HG02623 (cell line): ENCODE measurements at regions not wholly inside any gene's neighbourhood (a gene's known extent, or its start where the extent isn't known, plus 50 kb on each side); places are given as distances from the start of the nearest gene placed in this dataset.
"Not testable (repeated sequence)": the region's sequence is repeated elsewhere in the genome, so short reads cannot be mapped to it uniquely, and the experiment has no call there.

Experiments used
- ATAC-seq: cut with Tn5 transposase; IDR thresholded peaks from one replicate; pipeline ENCODE4 v1.9.1; 2021; ENCODE audit warnings: moderate library complexity; ENCODE audit not compliant: unreplicated experiment

DNA sequence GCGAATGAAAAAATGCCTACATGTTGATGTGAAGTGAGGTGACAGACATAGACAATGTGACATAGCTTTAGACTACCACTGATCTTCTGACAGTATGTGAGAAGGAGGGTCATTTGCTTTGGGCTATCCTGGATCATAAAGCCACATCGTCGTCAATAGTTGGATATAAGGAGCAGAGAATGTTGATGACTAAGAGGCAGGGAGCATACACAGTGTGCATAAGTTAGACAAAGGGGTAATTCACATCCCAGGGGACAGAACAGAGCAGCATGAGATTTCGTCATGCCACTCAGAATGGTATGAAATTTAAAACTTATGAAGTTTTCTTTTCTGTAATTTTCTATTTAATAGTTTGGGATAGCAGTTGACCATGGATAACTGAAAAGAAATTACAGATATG is 403.2 kb downstream of the DSC3 start:
- no peak for ATAC-seq

DNA sequence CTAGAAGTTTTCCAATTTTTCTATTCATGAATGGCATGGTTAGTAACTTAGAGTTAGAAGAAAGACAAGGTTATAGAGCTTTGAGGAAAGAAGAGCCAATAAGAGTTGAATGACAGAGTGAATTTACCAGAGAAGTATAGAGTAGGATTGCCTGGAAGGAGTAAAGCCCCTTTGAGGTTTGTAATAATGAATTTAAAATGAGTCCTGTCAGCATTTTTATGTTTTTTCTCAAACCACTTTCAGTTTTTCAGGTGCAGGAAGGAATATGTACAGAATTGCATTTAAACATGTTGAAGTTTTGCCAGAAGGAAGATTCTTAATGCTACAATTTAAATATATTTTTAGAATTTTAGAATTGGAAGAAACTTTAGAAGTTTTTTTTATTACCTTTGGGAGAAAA is 408.3 kb downstream of the DSC3 start:
- no peak for ATAC-seq

DNA sequence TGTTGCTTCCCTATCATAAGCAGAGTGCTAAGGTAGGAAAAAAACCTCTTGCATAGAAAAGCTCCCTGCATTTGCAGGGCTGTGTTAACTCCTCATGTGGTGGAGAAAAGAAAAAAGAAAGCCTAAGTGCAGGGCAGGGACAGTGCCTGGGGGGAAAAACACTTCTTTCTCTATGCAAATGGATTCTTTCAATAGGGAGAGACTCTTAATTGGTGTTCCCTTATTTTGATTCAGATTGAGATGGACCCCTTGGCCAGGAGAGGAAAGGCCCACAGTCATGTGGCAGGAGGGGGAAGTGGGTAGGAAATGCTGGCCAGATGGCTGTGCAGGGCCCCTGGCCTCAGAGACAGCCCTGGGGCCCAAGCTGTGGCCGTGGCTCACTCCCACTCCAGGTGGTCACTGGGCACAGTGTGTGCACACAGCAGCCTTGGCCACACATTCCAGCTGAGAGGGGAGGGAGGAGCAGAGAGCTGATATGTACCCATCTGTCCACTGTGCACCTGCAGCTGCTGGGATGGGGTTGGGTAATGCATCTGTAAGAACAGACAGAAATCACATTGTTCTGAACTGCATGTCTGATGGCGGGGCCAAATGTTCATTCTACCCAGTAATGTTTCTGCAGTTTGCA is 410.4 kb downstream of the DSC3 start:
- no peak for ATAC-seq

GRCh38 chr18:30625961-30626360 is 416.6 kb downstream of the DSC3 start:
- ATAC-seq, result no peak

DNA sequence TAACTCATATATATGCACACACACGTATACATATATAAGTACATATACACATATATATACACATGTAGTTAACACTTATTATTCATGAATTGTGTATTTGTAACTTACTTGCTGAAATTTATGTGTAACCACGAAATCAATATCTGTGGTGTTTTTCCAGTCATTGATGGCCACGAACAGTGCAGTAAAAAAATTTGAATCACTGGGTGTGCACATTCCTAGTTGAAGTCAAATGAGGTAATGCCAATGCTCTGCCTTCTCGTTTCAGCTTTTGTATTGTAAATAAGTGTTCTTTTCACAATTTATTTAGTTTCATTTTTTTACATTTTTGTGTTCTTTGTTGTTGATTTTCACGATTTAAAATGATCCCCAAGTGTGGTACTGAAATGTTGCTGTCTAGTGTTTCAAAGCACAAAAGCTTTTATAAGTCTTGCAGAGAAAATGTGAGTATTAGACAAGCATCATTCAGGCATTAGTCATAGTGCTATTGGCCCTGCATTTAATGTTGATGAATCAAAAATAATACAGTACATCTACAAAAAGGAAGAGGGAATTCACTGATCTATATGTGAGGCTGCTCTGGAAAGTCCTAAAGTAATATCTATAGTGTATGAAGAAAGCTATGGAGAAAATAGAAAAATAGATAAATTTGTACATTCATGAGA is 419.0 kb downstream of the DSC3 start:
- no peak for ATAC-seq

GRCh38 chr18:30622635-30623034 is 419.9 kb downstream of the DSC3 start:
- no peak for ATAC-seq

- no peak for ATAC-seq
Measured at GRCh38 chr18:30622104-30622503, 420.4 kb downstream of the DSC3 start.

- ATAC-seq, result no peak
Measured at GRCh38 chr18:30618567-30618966, 424.0 kb downstream of the DSC3 start.

DNA sequence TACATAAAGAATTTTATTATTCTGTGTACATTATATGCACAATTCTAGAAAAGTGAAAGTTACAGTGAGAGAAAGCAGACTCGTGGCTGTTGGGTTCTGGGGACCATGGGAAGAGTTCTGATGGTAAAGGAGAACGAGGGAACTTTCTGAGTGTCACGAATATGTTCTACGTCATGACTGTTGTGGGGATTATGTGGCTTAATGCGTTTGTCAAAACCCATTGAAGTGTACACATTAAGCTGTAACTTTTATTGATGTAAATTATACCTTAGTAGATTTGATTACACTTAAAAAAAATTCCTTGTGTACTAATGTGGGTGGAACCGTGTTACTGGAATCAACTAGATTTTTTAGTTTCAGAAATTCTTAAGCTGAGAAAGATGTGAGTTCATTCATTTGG is 426.1 kb downstream of the DSC3 start:
- no peak for ATAC-seq

DNA sequence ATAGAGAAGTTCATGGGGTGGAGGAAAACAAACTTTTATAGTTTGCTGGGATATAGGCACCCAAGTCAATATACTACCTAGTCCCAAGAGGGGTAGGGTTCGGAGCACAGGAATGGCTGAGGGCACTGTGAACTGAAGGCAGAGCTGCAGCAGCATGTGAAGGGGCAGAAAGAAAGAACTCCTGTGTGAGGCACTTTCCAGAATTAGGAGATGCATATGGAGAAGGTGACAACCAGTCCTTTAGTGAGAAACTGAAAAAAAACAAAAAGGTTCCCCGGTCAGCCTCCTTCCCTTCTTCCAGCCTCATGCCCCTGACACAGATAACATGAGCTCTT is 429.1 kb downstream of the DSC3 start:
- ATAC-seq, result no peak

DNA sequence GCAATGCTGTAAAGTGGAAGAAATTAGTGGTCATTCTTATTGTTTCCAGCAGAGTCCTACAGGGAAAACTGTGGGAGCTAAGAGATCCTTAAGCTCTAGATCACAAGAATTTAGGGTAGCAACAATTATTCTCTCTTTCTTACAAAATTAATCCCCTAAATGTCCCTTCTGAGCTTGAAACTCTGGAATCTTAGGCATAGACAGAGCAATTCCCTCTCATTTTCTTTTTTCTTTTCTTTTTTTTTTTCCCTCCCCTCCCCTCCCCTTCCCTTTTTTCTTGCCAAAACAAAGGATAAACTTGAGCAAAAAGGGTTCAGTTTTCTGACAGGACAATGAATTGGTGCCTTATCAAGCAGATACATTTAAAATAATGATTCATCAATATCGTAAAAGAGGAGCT is 441.0 kb downstream of the DSC3 start:
- no peak for ATAC-seq

DNA sequence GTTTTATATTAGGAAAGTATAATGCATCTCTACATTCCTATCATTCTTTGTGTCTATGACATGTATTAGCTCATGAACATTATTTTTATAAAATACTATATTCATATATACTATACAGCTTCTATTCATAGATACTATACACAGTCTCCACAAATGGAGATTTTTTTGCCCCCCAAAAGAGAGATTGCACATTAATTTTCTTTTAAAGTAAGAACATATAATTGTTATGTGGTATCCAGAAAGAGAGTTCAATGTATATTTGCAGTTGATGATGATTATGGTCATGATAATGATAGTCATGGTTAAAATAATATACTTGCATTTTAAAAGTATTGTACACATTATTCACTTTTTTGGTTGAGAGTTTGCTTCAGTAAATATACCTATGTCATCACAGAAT is 445.3 kb downstream of the DSC3 start:
- no peak for ATAC-seq

GRCh38 chr18:30596635-30597034 is 445.9 kb downstream of the DSC3 start:
- no peak for ATAC-seq

- ATAC-seq, result no peak
Measured at GRCh38 chr18:30595942-30596341, 446.6 kb downstream of the DSC3 start.

- ATAC-seq, result not testable (repeated sequence)
Measured at GRCh38 chr18:30594911-30595310, 447.6 kb downstream of the DSC3 start.

DNA sequence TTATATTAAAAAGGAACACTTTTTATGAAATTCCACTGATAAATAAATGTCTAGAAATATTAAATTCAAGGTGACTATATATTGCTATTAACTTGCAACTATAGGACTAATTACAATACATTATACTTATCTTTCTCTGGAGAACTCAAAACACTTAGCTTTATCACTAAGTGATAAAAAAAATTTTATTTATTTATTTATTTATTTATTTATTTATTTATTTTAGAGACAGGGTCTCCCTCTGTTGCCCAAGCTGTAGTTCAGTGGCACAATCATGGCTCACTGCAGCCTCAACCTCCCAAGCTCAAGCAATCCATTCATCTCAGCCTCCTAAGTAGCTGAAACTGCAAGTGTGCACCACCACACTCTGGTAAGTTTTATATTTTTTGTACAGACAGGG is 451.1 kb downstream of the DSC3 start:
- ATAC-seq, result no peak

- ATAC-seq, result no peak
Measured at GRCh38 chr18:30588673-30589164, 453.8 kb downstream of the DSC3 start.

DNA sequence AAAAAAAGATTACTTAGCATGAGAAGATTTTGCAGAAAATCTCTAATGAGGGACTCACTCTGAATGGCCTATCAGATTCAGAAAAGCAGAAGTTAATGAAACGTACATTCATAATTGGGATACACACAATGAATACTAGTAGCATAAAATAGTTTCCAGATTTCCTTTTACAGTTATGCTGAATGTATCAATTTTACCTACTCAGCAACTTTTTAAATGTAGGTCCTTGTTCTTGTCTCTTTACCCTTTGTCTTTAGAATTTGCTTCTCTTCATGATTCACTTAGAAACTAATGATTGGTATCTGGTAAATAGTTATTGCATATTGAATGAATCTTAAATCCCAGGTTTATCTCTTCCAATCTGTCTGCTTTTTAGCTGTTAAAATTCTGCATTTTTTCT is 458.8 kb downstream of the DSC3 start:
- ATAC-seq, result no peak

- no peak for ATAC-seq
Measured at GRCh38 chr18:30582078-30582477, 460.5 kb downstream of the DSC3 start.

DNA sequence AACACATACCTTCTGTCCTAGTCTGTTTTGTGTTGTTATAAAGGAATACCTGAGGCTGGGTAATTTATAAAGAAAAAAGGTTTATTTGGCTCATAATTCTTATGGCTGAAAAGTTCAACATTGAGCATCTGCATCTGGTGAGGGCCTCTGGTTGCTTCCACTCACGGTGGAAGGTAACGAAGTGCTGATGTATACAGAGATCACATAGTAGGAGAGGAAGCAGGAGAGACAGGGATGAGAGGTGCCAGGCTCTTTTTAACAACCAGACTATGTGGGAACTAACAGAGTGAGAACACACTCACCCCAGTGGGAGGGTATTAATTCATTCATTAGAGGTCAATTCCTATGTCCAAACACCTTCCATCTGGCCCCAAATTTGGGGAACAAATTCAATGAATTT is 463.8 kb downstream of the DSC3 start:
- no peak for ATAC-seq

DNA sequence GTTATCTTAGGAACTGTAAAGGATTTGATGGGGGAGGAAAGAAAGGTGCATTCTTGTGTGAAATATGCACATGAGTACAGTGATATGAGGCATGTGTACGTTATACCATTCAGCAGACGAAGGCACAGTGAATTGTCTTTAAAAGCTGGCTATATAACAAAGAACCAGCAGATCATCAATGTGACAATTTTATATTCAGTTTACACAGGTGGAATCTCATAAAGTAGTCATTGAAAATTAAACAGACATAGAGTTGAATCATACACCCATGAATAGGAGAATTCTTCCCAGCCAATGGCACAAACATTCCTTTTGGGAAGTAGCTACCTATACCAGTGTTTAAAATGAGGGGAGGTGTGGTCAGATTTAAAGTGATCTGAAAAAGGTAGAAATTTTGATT is 470.3 kb downstream of the DSC3 start:
- no peak for ATAC-seq

DNA sequence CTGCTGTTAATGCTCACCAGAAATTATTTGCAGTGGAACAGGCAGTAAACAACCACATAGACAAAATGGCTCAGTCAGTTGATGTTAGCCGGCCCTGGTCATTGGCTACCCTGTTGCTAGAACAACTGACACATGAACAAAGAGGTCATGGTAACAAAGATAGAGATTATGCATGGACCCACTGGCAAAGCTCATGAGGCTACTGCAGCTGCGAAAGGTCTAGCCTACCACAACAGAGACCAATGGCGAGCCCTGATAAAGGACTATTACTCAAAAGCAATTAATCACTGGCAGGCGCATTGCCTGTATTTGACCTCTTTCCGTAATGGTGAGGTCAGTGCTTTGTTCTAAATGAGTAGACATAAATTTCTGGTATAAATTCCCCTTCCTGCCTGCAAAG is 474.2 kb downstream of the DSC3 start:
- no peak for ATAC-seq

DNA sequence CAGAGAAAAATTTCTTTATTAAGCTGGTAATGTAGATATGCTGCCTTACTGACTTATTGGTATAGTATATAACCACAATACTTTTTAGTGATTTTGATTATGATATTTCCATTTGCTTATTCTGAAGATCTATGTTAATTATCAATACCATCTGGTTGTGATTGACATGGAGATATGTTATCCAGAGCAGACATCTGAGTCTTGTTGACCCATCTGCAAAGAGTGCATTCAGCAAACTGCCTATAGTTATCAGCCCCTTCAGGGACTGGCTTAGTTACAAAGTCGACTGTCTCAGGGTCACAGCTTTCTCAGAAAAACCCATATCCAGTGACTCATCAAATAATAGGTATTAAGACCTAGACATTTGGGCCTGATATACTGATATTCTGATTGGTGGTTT is 475.7 kb downstream of the DSC3 start:
- no peak for ATAC-seq
